ENCODE measurements at regions not wholly inside any gene's neighbourhood (a gene's known extent, or its start where the extent isn't known, plus 50 kb on each side); places are given as distances from the start of the nearest gene placed in this dataset.

DNA sequence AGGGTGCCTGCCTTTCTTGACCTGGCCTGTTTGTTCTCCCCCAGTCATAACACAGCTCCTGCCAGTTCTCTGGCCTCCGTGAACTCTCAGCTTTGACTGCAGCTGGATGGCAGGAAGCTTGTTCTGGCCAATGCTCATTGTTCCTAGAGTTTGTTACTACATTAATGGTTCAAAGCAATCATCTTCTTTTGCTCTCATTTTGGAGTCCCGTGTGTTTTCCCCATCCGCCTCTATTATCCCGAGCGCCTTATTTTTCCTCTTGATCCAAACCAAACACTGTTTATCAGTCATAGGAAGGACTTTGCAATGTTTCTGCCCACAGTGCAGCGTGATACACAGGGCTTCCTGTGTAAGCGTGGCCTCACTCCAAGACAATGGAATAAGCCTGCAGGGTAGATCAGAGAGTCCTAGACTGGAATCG is 184.3 kb upstream of the APCDD1 start:
- H3K9me3 Mint-ChIP-seq, result no peaks in the 10 kb centered on the region
- H3K27me3 Mint-ChIP-seq, result no peaks in the 10 kb centered on the region
- ATAC-seq (no peak), DNase-seq (no peak)
- no peak overlapping the region for H3K4me3 Mint-ChIP-seq
- no peaks in the 10 kb centered on the region for H3K4me1 Mint-ChIP-seq
- no peak overlapping the region for H3K27ac Mint-ChIP-seq

DNA sequence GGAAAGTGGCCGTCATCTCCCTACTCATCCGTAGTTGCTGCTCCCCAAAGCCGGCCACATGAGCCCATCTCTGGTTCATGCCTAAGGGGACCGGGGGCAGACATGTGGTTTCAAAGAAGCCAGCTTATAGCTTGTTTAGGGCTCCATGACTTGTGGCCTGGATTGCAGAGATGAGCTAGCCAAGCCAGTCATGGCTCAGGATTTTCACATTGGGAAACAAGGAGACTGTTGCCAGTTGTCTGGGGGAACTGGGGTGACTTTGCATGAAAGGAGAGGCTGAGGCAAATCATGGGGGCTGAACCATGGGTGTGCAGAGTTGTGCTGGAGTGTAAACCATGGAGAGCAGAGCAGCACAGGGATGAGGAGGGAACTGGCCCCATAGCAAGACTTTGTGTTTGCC is 183.0 kb upstream of the APCDD1 start:
- Mint-ChIP-seq H3K4me1 (no peaks in the 10 kb centered on the region), H3K27me3 (no peaks in the 10 kb centered on the region), H3K9me3 (no peaks in the 10 kb centered on the region), H3K27ac (no peak overlapping the region), H3K4me3 (no peak overlapping the region)
- ATAC-seq (no peak), DNase-seq (no peak)

DNA sequence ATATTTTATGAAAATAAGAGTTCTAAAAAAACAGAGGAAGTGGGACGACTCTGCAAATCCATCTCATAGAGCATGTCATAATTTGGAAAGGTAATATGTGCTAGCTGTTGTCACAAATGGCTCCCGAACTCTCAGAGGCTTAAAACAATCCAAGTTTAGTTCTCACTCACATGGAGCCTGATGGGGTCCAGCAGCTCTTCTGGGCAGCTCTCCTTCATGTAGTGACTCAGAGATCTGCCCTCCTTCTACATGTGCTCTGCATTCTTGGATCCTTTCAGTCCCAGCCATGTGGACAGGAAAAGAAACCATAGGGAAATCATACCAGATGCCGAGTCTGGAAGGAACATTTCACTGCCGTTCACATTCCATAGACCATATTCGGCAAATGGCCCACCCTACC is 180.1 kb upstream of the APCDD1 start:
- ATAC-seq (no peak), DNase-seq (no peak)
- H3K4me3 Mint-ChIP-seq, result no peak overlapping the region

DNA sequence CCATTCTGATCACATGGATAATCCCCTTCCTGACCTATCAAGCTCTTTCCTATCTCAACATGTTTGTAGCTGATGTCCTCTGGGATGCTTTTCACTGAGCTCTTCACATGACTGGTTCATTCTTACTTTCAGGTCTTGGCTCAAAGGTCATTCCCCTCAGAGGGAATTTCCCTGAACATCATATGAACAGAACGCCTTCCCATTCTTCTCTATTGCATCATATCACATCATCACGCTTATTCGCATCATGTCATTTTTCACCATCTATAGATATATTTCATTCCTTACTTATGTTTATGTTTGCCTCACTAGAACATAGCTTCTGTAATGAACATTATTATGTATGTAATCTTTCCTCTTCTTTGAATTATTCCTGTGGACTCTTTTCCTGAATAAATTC is 178.9 kb upstream of the APCDD1 start:
- ATAC-seq (no peak), DNase-seq (no peak)
- no peaks in the 10 kb centered on the region for H3K27me3 Mint-ChIP-seq
- H3K27ac Mint-ChIP-seq, result no peak overlapping the region
- no peak overlapping the region for H3K4me3 Mint-ChIP-seq
- H3K9me3 Mint-ChIP-seq, result no peaks in the 10 kb centered on the region
- H3K4me1 Mint-ChIP-seq, result peaks cover 9% of the 10 kb centered on the region

More for the DNA sequence above, 180.1 kb upstream of the APCDD1 start:
- H3K27me3 Mint-ChIP-seq, result no peaks in the 10 kb centered on the region
- no peak overlapping the region for H3K27ac Mint-ChIP-seq
- H3K4me1 Mint-ChIP-seq, result peaks cover under 1% of the 10 kb centered on the region
- no peaks in the 10 kb centered on the region for H3K9me3 Mint-ChIP-seq

DNA sequence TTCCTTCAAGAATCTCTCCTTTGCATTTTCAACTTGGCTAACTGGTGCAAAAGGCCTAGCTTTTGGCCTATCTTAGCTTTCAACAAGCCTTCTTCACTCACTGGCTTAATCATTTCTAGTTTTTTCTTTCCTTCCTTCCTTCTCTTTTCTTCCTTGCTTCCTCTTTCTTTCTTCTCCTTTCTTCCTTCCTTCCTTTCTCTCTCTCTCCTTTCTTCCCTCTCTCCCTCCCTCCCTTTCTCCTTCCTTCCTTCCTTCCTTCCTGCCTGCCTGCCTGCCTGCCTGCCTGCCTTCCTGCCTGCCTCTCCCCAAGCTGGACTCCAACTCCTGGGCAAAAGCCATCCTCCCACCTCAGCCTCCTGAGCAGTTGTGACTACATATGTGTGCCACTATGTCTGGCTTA is 176.2 kb upstream of the APCDD1 start:
- peaks cover 9% of the 10 kb centered on the region for H3K4me1 Mint-ChIP-seq
- peak overlapping the region in 1 of 2 donors; percentile 15 for H3K27ac Mint-ChIP-seq
- no peak overlapping the region for H3K4me3 Mint-ChIP-seq
- ATAC-seq (no peak), DNase-seq (no peak)
- H3K27me3 Mint-ChIP-seq, result no peaks in the 10 kb centered on the region
- no peaks in the 10 kb centered on the region for H3K9me3 Mint-ChIP-seq

DNA sequence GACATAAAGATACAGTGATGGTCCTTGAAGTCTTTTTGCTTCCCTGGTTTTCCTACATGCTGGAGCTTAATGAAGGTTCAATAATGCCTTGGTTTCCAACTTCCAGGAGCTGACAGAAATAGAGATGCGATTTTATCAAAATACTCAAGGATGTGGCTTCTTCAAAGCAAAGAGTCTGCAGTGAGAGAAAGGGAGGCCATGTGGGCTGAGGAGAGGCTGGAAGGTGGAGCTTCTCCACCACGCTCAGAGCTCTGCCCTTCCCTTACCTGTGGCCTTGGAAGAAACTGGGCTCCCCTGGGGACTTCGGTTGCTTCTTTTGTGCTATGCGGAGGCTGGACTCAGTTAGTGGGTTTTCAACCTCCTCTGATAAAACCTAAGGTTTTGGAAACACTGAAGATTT is 175.0 kb upstream of the APCDD1 start:
- no peak overlapping the region for H3K4me3 Mint-ChIP-seq
- no peak overlapping the region for H3K27ac Mint-ChIP-seq
- DNase-seq, result no peak
- peaks cover 9% of the 10 kb centered on the region for H3K4me1 Mint-ChIP-seq
- ATAC-seq, result no peak
- no peaks in the 10 kb centered on the region for H3K27me3 Mint-ChIP-seq
- no peaks in the 10 kb centered on the region for H3K9me3 Mint-ChIP-seq

DNA sequence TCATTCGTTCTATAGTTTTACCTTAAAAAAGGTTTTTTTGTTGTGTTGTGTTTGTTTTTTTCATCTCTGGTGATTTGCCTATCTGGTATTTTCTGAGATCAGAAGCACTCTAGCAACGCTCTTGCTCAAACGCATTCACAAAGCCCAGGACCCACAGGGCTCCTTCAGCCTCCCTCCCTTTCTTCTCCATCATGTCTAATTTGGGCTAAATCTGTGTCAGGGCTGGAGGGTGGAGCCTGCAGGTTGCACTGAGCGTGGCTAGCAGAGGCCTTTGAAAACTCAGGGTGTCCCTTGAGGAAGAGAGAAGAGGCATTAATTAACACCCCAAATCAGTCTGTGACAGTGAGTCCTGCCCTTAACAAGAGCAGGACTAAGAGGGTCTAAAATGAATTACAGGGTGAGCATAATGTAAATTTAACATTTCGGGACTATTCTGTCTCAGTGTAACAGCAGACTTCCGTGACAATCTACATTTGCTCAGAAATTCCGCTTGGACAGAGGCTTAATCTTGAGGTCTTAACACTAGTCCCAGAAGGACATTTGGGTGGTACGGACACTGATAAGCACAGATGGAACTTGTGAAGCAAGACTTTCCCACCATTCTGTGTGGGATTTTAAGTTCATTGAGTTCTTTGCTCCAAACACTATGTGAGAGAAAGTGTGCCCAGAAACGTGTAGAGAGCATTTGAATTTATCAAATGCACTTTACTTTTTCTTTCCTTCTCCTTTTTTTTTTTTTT is 174.4 kb upstream of the APCDD1 start:
- Mint-ChIP-seq H3K27ac (no peak overlapping the region), H3K9me3 (no peaks in the 10 kb centered on the region), H3K27me3 (no peaks in the 10 kb centered on the region), H3K4me3 (no peak overlapping the region), H3K4me1 (peaks cover 9% of the 10 kb centered on the region)
- ATAC-seq, result no peak
- DNase-seq, result no peak

DNA sequence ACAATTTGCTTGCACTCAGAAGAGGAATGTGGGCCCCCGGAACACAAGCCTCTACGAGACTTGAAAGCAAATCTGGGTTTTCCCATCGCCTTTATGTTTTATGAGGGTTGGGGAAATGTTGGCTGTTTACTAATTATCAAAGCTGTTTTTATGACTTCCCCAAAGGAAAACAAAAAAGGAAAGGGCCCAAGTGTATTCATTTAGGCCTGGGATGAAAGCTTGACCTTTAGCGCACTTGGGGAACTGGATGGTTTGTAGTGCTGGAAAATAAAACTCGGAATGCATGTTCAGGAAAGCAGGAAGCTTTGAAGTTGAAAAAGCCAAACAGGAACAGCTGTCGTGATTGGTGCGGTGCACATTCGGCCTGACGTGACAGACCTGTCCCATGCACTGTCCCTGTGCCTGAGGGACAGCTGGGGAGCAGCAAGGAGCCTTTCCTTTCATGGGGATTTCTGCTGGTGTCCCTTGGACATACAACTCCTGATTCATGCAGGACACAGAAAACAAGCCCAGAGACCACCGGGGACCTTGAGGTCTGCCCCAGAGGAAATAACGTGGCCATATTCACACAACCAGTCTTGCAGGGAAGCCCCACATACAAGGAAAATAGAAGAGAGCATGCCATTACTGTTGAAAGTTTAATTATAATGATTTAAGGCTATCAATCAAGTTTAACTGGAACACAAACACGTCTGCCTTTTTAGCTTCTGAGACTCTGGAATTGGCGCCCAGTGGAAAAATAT is 169.7 kb upstream of the APCDD1 start:
- ATAC-seq (no peak), DNase-seq (no peak)
- H3K9me3 Mint-ChIP-seq, result peaks cover 10 to 12% of the 10 kb centered on the region in 2 donors
- H3K4me1 Mint-ChIP-seq, result peaks cover 4% of the 10 kb centered on the region
- H3K27ac Mint-ChIP-seq, result no peak overlapping the region
- H3K4me3 Mint-ChIP-seq, result no peak overlapping the region
- H3K27me3 Mint-ChIP-seq, result no peaks in the 10 kb centered on the region

DNA sequence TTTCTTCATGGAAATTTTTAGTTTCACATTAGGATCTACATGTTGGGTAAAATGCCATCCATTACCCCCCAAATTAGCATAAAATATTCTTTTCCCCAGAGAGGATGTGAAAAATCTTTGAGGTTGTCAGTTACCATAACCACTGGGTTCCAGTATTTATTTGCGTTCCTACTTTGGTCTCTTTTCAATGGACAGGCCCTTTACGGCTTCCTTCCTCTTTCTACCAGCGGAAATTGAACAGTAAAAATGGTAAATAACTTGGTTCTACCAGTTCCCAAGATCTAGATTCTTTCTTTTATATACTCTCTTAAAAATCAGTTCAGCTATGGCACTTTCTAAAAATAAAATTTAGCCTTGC is 169.2 kb upstream of the APCDD1 start:
- no peak overlapping the region for H3K27ac Mint-ChIP-seq
- ATAC-seq (no peak), DNase-seq (no peak)
- H3K9me3 Mint-ChIP-seq, result peaks cover 10 to 12% of the 10 kb centered on the region in 2 donors
- no peak overlapping the region for H3K4me3 Mint-ChIP-seq
- no peaks in the 10 kb centered on the region for H3K27me3 Mint-ChIP-seq
- no peaks in the 10 kb centered on the region for H3K4me1 Mint-ChIP-seq

DNA sequence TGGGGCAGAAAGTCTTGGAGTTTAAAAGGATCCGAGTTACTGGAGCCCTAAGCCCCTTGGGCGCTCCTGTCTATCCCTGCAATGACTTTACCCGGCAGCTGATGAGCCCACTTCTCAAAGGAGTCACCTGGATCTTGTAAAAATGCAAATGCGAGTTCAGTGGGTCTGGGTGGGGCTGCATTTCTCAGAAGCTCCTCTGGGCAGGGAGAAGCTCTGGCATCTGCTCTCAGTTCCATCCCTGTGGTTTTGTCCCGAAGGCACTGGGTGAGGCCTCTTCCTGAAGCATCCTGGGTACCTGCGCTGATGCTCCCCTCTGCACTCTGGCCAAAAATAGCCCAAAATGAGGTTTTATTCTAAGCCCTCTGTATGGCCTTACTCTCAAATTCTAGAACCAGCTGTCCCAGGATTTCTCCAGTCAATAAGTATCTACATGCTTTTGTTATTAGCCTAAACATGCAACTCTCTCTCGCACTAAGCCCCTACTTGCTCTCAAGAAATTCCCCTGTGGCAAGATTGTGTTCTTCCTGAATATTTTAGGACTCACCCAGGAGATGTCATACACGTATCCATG is 167.8 kb upstream of the APCDD1 start:
- no peak overlapping the region for H3K27ac Mint-ChIP-seq

DNA sequence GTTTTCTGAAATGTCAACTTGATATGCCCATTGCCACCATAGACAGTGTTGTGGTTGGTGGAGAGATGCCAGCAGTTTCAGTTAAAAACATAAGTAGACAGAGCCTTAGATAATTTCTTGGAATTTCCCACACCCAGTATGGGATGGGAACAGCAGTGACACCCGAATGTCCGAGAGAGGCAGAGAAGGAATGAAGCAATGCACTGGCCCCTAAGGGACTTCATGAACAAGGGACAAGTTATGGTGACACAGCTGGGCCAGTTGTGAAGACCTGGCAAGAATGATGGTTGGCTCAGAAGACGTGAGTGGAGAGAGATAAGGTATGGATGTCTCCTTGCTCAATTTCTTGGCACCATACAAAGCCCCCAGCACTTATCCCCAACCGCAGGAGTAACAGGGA is 165.2 kb upstream of the APCDD1 start:
- peaks cover 10 to 12% of the 10 kb centered on the region in 2 donors for H3K9me3 Mint-ChIP-seq
- no peak overlapping the region for H3K4me3 Mint-ChIP-seq
- no peak for DNase-seq
- no peaks in the 10 kb centered on the region for H3K4me1 Mint-ChIP-seq
- H3K27ac Mint-ChIP-seq, result no peak overlapping the region
- no peak for ATAC-seq
- no peaks in the 10 kb centered on the region for H3K27me3 Mint-ChIP-seq

More for the DNA sequence above, 167.8 kb upstream of the APCDD1 start:
- DNase-seq (no peak), ATAC-seq (no peak)
- Mint-ChIP-seq H3K4me1 (no peaks in the 10 kb centered on the region), H3K27me3 (no peaks in the 10 kb centered on the region), H3K9me3 (peaks cover 10 to 12% of the 10 kb centered on the region in 2 donors), H3K4me3 (no peak overlapping the region)

DNA sequence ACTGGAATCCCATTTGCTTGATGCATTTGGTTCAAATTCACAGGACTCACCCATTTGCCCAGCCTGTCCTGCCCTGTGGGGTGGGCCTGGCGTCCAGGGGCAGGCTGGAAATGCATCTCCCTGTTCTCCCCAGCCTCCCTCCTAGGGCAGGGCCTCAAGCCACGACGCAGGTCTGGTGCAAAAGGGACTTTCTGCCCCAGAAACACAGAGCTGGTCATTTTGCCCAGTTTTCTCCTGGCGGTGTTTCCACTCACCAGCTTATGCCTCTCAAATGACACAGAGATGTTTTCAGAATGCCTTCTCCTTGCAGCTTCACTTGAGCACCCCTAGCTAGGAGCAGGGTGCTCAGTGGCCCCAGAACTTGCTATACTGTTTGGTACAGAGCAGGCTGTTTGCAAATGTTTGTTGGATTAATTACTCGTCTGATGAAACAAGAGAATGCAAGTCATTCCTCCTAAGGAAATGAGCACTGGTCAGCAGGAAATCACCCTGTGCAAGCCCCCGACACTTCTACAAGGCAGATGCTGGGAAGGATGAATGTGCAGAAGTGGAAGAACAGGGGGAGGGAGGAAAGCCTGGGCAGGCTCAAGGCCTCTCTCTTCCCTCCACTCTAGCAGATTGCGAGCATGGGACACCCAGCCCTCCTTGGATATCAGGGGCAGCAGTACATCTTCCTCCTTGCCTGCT is 164.3 kb upstream of the APCDD1 start:
- Mint-ChIP-seq H3K27ac (no peak overlapping the region), H3K27me3 (no peaks in the 10 kb centered on the region)

DNA sequence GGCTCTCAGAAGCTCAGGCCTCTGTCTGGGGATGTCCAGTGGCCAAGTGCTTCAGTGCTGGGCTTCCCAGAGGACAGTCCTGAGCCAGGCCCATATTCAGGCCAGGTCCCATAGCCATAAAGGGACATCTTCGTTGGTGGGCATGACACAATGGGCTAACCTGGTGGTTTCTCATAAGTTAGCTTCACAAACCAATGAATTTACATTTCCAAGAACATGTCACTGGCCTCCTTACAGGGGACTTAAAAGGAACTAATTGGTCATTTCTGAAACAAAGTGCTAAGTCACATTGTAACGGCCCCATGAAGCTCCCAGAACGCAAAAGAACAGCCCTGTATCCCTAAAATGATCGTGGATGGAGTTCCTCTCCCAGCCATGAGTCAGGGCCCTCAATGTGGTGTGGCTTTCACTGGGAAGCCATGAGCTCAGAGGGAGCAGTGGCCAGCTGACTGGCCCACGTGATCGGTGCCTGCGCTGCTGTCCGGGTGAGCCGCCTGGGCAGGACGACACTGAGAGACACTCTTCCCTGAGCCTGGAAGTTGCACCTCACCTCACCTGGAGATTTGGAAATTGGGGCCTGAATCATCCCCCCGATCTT is 163.7 kb upstream of the APCDD1 start:
- H3K27ac Mint-ChIP-seq, result no peak overlapping the region
- no peaks in the 10 kb centered on the region for H3K4me1 Mint-ChIP-seq
- DNase-seq, result no peak

More for the DNA sequence above, 164.3 kb upstream of the APCDD1 start:
- peaks cover 10 to 12% of the 10 kb centered on the region in 2 donors for H3K9me3 Mint-ChIP-seq
- H3K4me3 Mint-ChIP-seq, result no peak overlapping the region
- H3K4me1 Mint-ChIP-seq, result no peaks in the 10 kb centered on the region
- DNase-seq, result no peak
- no peak for ATAC-seq

DNA sequence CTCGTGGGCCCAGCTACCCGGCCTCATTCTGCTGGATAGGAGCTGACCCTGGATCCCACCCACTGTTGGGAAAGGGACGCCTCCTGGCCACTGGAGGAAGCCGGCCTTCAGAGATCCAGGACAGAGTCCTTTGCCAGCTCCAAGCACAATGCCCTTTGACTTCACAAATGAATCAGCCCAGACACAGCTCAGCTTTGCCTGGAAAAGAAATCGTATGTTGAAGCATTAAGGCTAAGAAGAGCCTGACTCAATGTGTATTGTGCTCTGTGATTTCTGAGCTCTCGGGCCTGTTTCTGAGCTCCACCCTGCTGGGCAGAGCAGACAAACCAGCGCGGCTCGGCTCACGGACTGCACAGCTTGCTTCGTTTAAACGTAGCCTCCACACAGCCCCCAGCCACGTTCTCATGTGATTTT is 162.9 kb upstream of the APCDD1 start:
- H3K9me3 Mint-ChIP-seq, result peaks cover 10 to 12% of the 10 kb centered on the region in 2 donors
- ATAC-seq, result no peak
- H3K4me1 Mint-ChIP-seq, result no peaks in the 10 kb centered on the region
- no peaks in the 10 kb centered on the region for H3K27me3 Mint-ChIP-seq
- no peak overlapping the region for H3K4me3 Mint-ChIP-seq
- DNase-seq, result no peak
- H3K27ac Mint-ChIP-seq, result no peak overlapping the region

More for the DNA sequence above, 163.7 kb upstream of the APCDD1 start:
- Mint-ChIP-seq H3K9me3 (peaks cover 10 to 12% of the 10 kb centered on the region in 2 donors), H3K4me3 (no peak overlapping the region), H3K27me3 (no peaks in the 10 kb centered on the region)
- ATAC-seq, result no peak

DNA sequence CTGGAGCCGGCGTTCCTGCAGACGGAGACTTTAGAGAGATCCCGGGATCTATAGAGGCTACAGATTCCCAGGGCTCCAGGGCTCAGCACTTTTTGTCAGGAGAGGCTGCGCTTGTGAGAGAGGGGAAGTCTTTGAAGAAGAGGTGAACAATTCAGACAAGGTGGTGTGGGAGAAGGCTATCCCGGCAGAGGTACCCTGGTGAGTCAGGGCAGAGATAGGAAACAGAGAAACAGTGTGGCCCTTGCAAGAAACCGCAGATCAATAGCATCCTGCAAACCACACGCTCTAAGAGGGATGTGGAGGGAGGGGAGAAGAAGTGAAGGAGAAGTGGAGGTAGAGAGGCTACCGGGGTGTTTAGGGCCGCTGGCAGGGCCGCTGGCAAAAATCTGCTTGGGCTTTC is 160.5 kb upstream of the APCDD1 start:
- H3K27ac Mint-ChIP-seq, result no peak overlapping the region
- H3K27me3 Mint-ChIP-seq, result peaks cover 2% of the 10 kb centered on the region
- H3K4me1 Mint-ChIP-seq, result no peaks in the 10 kb centered on the region
- H3K4me3 Mint-ChIP-seq, result no peak overlapping the region
- ATAC-seq (no peak), DNase-seq (no peak)
- H3K9me3 Mint-ChIP-seq, result peaks cover 4 to 5% of the 10 kb centered on the region in 2 donors

All from stimulated activated naive CD8-positive, alpha-beta T cell treated with anti-CD3 and anti-CD28 coated beads, Interleukin-15, amount 100 ng/mL, for 72 hours (primary cell).